C4-2B (cell line): ENCODE measurements at regions not wholly inside any gene's neighbourhood (a gene's known extent, or its start where the extent isn't known, plus 50 kb on each side); places are given as distances from the start of the nearest gene placed in this dataset.

ENCODE experiments used
- CTCF ChIP-seq: fragments of 450-650 bp; conservative IDR thresholded peaks from 2 replicates; pipeline ENCODE4 v1.5.1; 2017; ENCODE audit warnings: mild to moderate bottlenecking
- ZFX ChIP-seq: fragments of 450-650 bp; IDR thresholded peaks from 2 replicates; pipeline ENCODE4 v1.6.1; 2017

DNA sequence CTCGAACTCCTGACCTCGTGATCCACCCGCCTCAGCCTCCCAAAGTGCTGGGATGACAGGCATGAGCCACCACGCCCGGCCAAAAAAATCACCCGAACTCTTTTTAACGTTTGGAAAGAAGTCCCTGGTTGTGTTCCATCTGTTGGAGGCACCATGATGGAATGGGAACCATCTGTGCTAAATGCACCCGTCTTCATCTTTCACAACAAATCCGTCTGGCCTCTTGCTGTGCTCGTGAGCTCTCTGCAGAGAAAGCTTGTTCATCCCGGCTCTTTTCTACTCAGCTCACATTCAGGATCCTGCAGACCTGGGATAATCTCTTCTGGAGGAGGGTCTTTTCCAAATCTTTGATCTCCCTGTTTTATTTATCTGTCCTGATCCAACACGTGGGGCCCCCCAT lies 188.8 kb downstream of the CRLF2 start:
- no peak for TF ChIP-seq CTCF
- no peak for TF ChIP-seq ZFX
